ENCODE measurements at regions not wholly inside any gene's neighbourhood (a gene's known extent, or its start where the extent isn't known, plus 50 kb on each side); places are given as distances from the start of the nearest gene placed in this dataset.
A peak's percentile ranks its signal among the peaks of the same experiment; 100 is the strongest.
"Not testable (repeated sequence)": the region's sequence is repeated elsewhere in the genome, so short reads cannot be mapped to it uniquely, and the experiment has no call there.

GRCh38 chr1:164163289-164163849 is 395.6 kb upstream of the PBX1 start:
- no peak for DNase-seq (ENCODE audit: low read depth)

GRCh38 chr1:164165466-164165865 is 393.5 kb upstream of the PBX1 start:
- DNase-seq (ENCODE audit: low read depth) = no peak

GRCh38 chr1:164166454-164166853 is 392.5 kb upstream of the PBX1 start:
- not testable (repeated sequence) for DNase-seq (ENCODE audit: low read depth)

- DNase-seq (ENCODE audit: low read depth) = no peak
Measured at GRCh38 chr1:164177118-164177517, 381.9 kb upstream of the PBX1 start.

- no peak for DNase-seq (ENCODE audit: low read depth)
Measured at GRCh38 chr1:164180824-164181223, 378.2 kb upstream of the PBX1 start.

- DNase-seq (ENCODE audit: low read depth) = no peak
Measured at GRCh38 chr1:164183854-164184635, 374.9 kb upstream of the PBX1 start.

- DNase-seq (ENCODE audit: low read depth) = no peak
Measured at GRCh38 chr1:164186881-164187280, 372.1 kb upstream of the PBX1 start.

GRCh38 chr1:164188497-164188896 is 370.5 kb upstream of the PBX1 start:
- no peak for DNase-seq (ENCODE audit: low read depth)

- DNase-seq (ENCODE audit: low read depth) = no peak
Measured at GRCh38 chr1:164191191-164191590, 367.8 kb upstream of the PBX1 start.

GRCh38 chr1:164210211-164210739 is 348.7 kb upstream of the PBX1 start:
- no peak for DNase-seq (ENCODE audit: low read depth)

- no peak for DNase-seq (ENCODE audit: low read depth)
Measured at GRCh38 chr1:164223378-164223777, 335.6 kb upstream of the PBX1 start.

- DNase-seq (ENCODE audit: low read depth) = no peak
Measured at GRCh38 chr1:164225011-164225410, 334.0 kb upstream of the PBX1 start.

GRCh38 chr1:164226977-164227376 is 332.0 kb upstream of the PBX1 start:
- no peak for DNase-seq (ENCODE audit: low read depth)

- no peak for DNase-seq (ENCODE audit: low read depth)
Measured at GRCh38 chr1:164228928-164229327, 330.1 kb upstream of the PBX1 start.

GRCh38 chr1:164233149-164233548 is 325.8 kb upstream of the PBX1 start:
- DNase-seq (ENCODE audit: low read depth) = no peak

- no peak for DNase-seq (ENCODE audit: low read depth)
Measured at GRCh38 chr1:164240081-164240480, 318.9 kb upstream of the PBX1 start.

- no peak for DNase-seq (ENCODE audit: low read depth)
Measured at GRCh38 chr1:164250365-164250764, 308.6 kb upstream of the PBX1 start.

- no peak for DNase-seq (ENCODE audit: low read depth)
Measured at GRCh38 chr1:164256456-164256855, 302.5 kb upstream of the PBX1 start.

GRCh38 chr1:164261691-164262240 is 297.2 kb upstream of the PBX1 start:
- DNase-seq (ENCODE audit: low read depth) = no peak

- DNase-seq (ENCODE audit: low read depth) = peak; percentile 6
Measured at GRCh38 chr1:164263540-164263939, 295.4 kb upstream of the PBX1 start.

GRCh38 chr1:164265232-164265631 is 293.8 kb upstream of the PBX1 start:
- no peak for DNase-seq (ENCODE audit: low read depth)

- no peak for DNase-seq (ENCODE audit: low read depth)
Measured at GRCh38 chr1:164272156-164272555, 286.8 kb upstream of the PBX1 start.

- no peak for DNase-seq (ENCODE audit: low read depth)
Measured at GRCh38 chr1:164296172-164296571, 262.8 kb upstream of the PBX1 start.
